Left lung (tissue), 4 donors: ENCODE measurements at regions not wholly inside any gene's neighbourhood (a gene's known extent, or its start where the extent isn't known, plus 50 kb on each side); places are given as distances from the start of the nearest gene placed in this dataset.
"Not testable (repeated sequence)": the region's sequence is repeated elsewhere in the genome, so short reads cannot be mapped to it uniquely, and the experiment has no call there.

Source experiments
- ATAC-seq: fragments of 200-7000 bp; cut with Tn5 transposase; one replicate; pipeline ENCODE4 v1.9.1; 2020; ENCODE audit warnings: moderate library complexity
- DNase-seq, 4 donors: peaks; one replicate each; pipeline ENCODE4 v3.0.0-alpha.2; 2013 to 2020
- H3K27ac ChIP-seq, 2 donors: fragments of 200-600 bp; sonication (generic) in 1 of 2; one replicate each; pipeline versions ENCODE4 v1.5.0 to v1.8.0; 2020 to 2021
- H3K27me3 ChIP-seq, 2 donors: fragments of 200-600 bp; sonication (generic) in 1 of 2; one replicate each; pipeline versions ENCODE4 v1.5.0 to v1.8.0; 2020 to 2021
- H3K36me3 ChIP-seq, 2 donors: fragments of 200-600 bp; sonication (generic) in 1 of 2; one replicate each; pipeline versions ENCODE4 v1.5.0 to v1.8.0; 2020 to 2021
- H3K4me1 ChIP-seq, 2 donors: fragments of 200-600 bp; one replicate each; pipeline ENCODE4 v1.8.0; 2021
- H3K4me3 ChIP-seq, 2 donors: fragments of 200-600 bp; sonication (generic) in 1 of 2; one replicate each; pipeline versions ENCODE4 v1.5.0 to v1.8.0; 2020 to 2021; ENCODE audit warnings: mild to moderate bottlenecking in 1 of 2
- H3K9me3 ChIP-seq, 2 donors: fragments of 200-600 bp; sonication (generic) in 1 of 2; one replicate each; pipeline versions ENCODE4 v1.5.0 to v1.8.0; 2020 to 2021
- CTCF ChIP-seq, 2 donors: fragments of 200-600 bp; sonication (generic) in 1 of 2; IDR thresholded peaks; one replicate each; pipeline versions ENCODE4 v1.5.0 to v1.8.0; 2021; ENCODE audit warnings: antibody characterized with exemption in 2 of 2
- intact Hi-C, 2 donors: fragments of 100-400 bp; cut with DNase I; formaldehyde crosslinking; loops; one replicate each; pipeline versions ENCODE4 v1.11.2 to v1.14.2; 2022
- donor health status: DM: no; HTN: yes; CAD: no.
- donor health status: DM: no; HTN: no; CAD: no.

- no peak for TF ChIP-seq CTCF (IDR thresholded peaks at IDR 0.05)
- DNase-seq (peak in 1 of 4 donors; percentile 44), ATAC-seq (no peak)
- no peak overlapping the region for H3K27ac ChIP-seq
- H3K9me3 ChIP-seq, result no peaks in the 10 kb centered on the region
- no peaks in the 10 kb centered on the region for H3K36me3 ChIP-seq
- H3K4me3 ChIP-seq, result no peak overlapping the region
- H3K27me3 ChIP-seq, result no peaks in the 10 kb centered on the region
- H3K4me1 ChIP-seq, result no peaks in the 10 kb centered on the region
- intact Hi-C loops, result no loop called here
Measured at GRCh38 chr10:21125471-21126228, 228.5 kb upstream of the NEBL start.

- Histone ChIP-seq H3K27me3 (no peaks in the 10 kb centered on the region), H3K36me3 (no peaks in the 10 kb centered on the region), H3K9me3 (no peaks in the 10 kb centered on the region), H3K27ac (no peak overlapping the region), H3K4me3 (no peak overlapping the region), H3K4me1 (no peaks in the 10 kb centered on the region)
- ATAC-seq (no peak), DNase-seq (no peak)
- TF ChIP-seq CTCF (IDR thresholded peaks at IDR 0.05), result no peak
- intact Hi-C loops, result no loop called here
Measured at GRCh38 chr10:21122907-21123306, 225.8 kb upstream of the NEBL start.

- ATAC-seq, intact Hi-C loops: not testable (repeated sequence)
Measured at GRCh38 chr10:21121822-21122221, 224.7 kb upstream of the NEBL start.

GRCh38 chr10:21114683-21115082 lies 217.6 kb upstream of the NEBL start:
- TF ChIP-seq CTCF (IDR thresholded peaks at IDR 0.05), result no peak
- no peaks in the 10 kb centered on the region for H3K4me1 ChIP-seq
- H3K27ac ChIP-seq, result no peak overlapping the region
- no peaks in the 10 kb centered on the region for H3K27me3 ChIP-seq
- DNase-seq (no peak), ATAC-seq (no peak)
- H3K9me3 ChIP-seq, result no peaks in the 10 kb centered on the region
- H3K36me3 ChIP-seq, result peaks cover 0 to 2% of the 10 kb centered on the region in 2 donors
- intact Hi-C loops, result no loop called here
- no peak overlapping the region for H3K4me3 ChIP-seq

More at GRCh38 chr10:21121822-21122221, 224.7 kb upstream of the NEBL start:
- H3K9me3 ChIP-seq, H3K4me1 ChIP-seq, H3K36me3 ChIP-seq, H3K4me3 ChIP-seq, H3K27me3 ChIP-seq, DNase-seq, H3K27ac ChIP-seq: not testable (repeated sequence)

- no peak for TF ChIP-seq CTCF (IDR thresholded peaks at IDR 0.05)
- intact Hi-C loops, result no loop called here
- H3K27me3 ChIP-seq, result no peaks in the 10 kb centered on the region
Measured at GRCh38 chr10:21110358-21110757, 213.2 kb upstream of the NEBL start.

GRCh38 chr10:21106931-21107330 lies 209.8 kb upstream of the NEBL start:
- ATAC-seq, H3K4me1 ChIP-seq, H3K27ac ChIP-seq, H3K4me3 ChIP-seq, DNase-seq, H3K27me3 ChIP-seq, H3K36me3 ChIP-seq, intact Hi-C loops, H3K9me3 ChIP-seq: not testable (repeated sequence)

More at GRCh38 chr10:21110358-21110757, 213.2 kb upstream of the NEBL start:
- no peak overlapping the region for H3K27ac ChIP-seq
- peaks cover 0 to 2% of the 10 kb centered on the region in 2 donors for H3K36me3 ChIP-seq
- H3K4me1 ChIP-seq, result no peaks in the 10 kb centered on the region
- DNase-seq (no peak), ATAC-seq (no peak)
- H3K9me3 ChIP-seq, result peaks cover 0 to 1% of the 10 kb centered on the region in 2 donors
- H3K4me3 ChIP-seq, result no peak overlapping the region

- DNase-seq, H3K27me3 ChIP-seq, H3K36me3 ChIP-seq, H3K4me3 ChIP-seq, intact Hi-C loops, H3K4me1 ChIP-seq, ATAC-seq, H3K27ac ChIP-seq, H3K9me3 ChIP-seq: not testable (repeated sequence)
Measured at GRCh38 chr10:21105331-21105730, 208.2 kb upstream of the NEBL start.
